Caco-2 (cell line): ENCODE measurements at regions not wholly inside any gene's neighbourhood (a gene's known extent, or its start where the extent isn't known, plus 50 kb on each side); places are given as distances from the start of the nearest gene placed in this dataset.

Experiments
- BruUV-seq: library from RNA; stranded (reverse); fragments of 400-500 nt; replicated peaks from 2 replicates; lab custom pipeline; 2021; lab: Mats Ljungman, UMichigan
- CTCF ChIA-PET: fragments of 300-600 bp; sonication (Branson Sonifier 250); formaldehyde crosslinking; loops from one replicate; lab custom pipeline; 2022; ENCODE audit warnings: antibody characterized with exemption; lab: Charles Lee
- POLR2A ChIA-PET: fragments of 300-600 bp; sonication (Branson Sonifier 250); formaldehyde crosslinking; loops from one replicate; lab custom pipeline; 2022; ENCODE audit warnings: antibody characterized with exemption; lab: Charles Lee
- DNase-seq, 2 experiments: peaks; one replicate each; pipeline versions ENCODE4 v3.0.0 to v3.0.0-alpha.2; 2020 to 2022
- H3K27me3 ChIP-seq: replicated peaks from 2 replicates; pipeline ENCODE4 v1.6.0; 2011; ENCODE audit warnings: low read length; ENCODE audit not compliant: control insufficient read depth, insufficient read depth
- H3K36me3 ChIP-seq: 2 replicates; pipeline ENCODE4 v1.5.1; 2011; ENCODE audit warnings: low read length; ENCODE audit not compliant: control insufficient read depth, insufficient read depth
- H3K4me1 ChIP-seq: fragments of 250-450 bp; sonication (Bioruptor Pico); 2 replicates; pipeline ENCODE4 v1.5.1; 2020; ENCODE audit warnings: mild to moderate bottlenecking
- H3K4me3 ChIP-seq: 2 replicates; pipeline ENCODE4 v1.5.1; 2011; ENCODE audit warnings: low read depth, mild to moderate bottlenecking, control low read depth, low read length
- H3K9me3 ChIP-seq: fragments of 250-450 bp; sonication (Bioruptor Pico); 2 replicates; pipeline ENCODE4 v1.5.1; 2020; ENCODE audit warnings: mild to moderate bottlenecking, moderate library complexity
- H3K27ac Mint-ChIP-seq: one replicate; pipeline ENCODE4 v1.8.0; 2022; ENCODE audit warnings: mixed read lengths; ENCODE audit not compliant: unreplicated experiment
- H3K27me3 Mint-ChIP-seq: one replicate; pipeline ENCODE4 v1.8.0; 2022; ENCODE audit warnings: mixed read lengths; ENCODE audit not compliant: insufficient read depth, unreplicated experiment
- H3K36me3 Mint-ChIP-seq: one replicate; pipeline ENCODE4 v1.8.0; 2022; ENCODE audit warnings: mild to moderate bottlenecking, mixed read lengths; ENCODE audit not compliant: insufficient read depth, unreplicated experiment
- H3K4me1 Mint-ChIP-seq: one replicate; pipeline ENCODE4 v1.8.0; 2022; ENCODE audit warnings: low read depth, mixed read lengths; ENCODE audit not compliant: unreplicated experiment
- H3K4me3 Mint-ChIP-seq: one replicate; pipeline ENCODE4 v1.8.0; 2022; ENCODE audit warnings: mild to moderate bottlenecking, moderate library complexity, mixed read lengths; ENCODE audit not compliant: unreplicated experiment
- H3K9me3 Mint-ChIP-seq: one replicate; pipeline ENCODE4 v1.8.0; 2022; ENCODE audit warnings: mixed read lengths; ENCODE audit not compliant: unreplicated experiment
- CTCF ChIP-seq, 2 experiments: fragments of 200-600 bp in 1 of 2; IDR thresholded peaks; 1 replicate in 1 of 2; 2 replicates in 1 of 2; pipeline versions ENCODE4 v1.5.1 to v1.8.0; 2011 to 2022; ENCODE audit warnings: antibody characterized with exemption in 1 of 2, control low read depth in 1 of 2, inconsistent platforms in 1 of 2, low read depth in 1 of 2, low read length in 1 of 2, mild to moderate bottlenecking in 1 of 2, moderate library complexity in 1 of 2; ENCODE audit not compliant: insufficient read depth in 1 of 2, severe bottlenecking in 1 of 2, unreplicated experiment in 1 of 2
- intact Hi-C: fragments of 100-400 bp; cut with micrococcal nuclease; formaldehyde crosslinking; loops from one replicate; pipeline ENCODE4 v1.10.0; 2022; ENCODE audit not compliant: unreplicated experiment

DNA sequence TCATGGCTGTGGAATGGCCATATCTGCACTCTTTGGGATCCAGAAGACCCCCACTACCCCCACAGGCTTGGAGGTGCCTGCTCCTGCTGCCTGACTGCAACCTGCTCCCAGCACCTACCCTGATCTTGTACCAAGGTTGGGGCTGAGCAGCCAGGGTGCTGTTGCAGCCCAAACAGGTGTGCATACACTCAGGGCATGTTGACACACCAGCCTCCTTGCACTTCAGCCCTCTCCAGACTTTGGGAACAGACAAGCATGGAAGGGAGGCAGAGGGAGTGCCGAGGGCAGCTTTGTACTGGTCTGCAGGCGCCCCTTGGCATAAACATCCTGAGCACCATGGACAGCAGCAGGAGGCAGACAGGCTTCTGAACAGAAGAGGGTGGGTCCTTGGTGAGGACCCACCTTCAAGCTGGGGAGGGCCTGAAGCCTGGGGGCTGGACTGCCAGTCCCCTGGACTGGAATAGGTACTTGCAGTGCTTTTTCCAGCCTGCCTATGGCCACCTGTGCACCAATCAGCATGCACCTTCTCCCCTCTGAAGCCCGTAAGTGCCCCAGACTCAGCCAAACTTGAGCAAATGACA, 1675.8 kb downstream of the HACE1 start:
- POLR2A ChIA-PET, result no interaction called here
- H3K4me3 ChIP-seq, result no peak overlapping the region
- no peaks in the 10 kb centered on the region for H3K36me3 ChIP-seq
- H3K36me3 Mint-ChIP-seq, result no peaks in the 10 kb centered on the region
- H3K4me3 Mint-ChIP-seq, result no peak overlapping the region
- no peaks in the 10 kb centered on the region for H3K9me3 Mint-ChIP-seq
- H3K27ac Mint-ChIP-seq, result no peak overlapping the region
- CTCF ChIA-PET, result no interaction called here
- BruUV-seq, result no TSS peak
- H3K4me1 Mint-ChIP-seq, result no peaks in the 10 kb centered on the region
- peak in 1 of 2 experiments; percentile 21 for DNase-seq
- TF ChIP-seq CTCF (IDR thresholded peaks at IDR 0.05; ENCODE audit: insufficient read depth in 1 of 2, low read depth in 1 of 2, low read length in 1 of 2, severe bottlenecking in 1 of 2, unreplicated experiment in 1 of 2), result no peak
- no peaks in the 10 kb centered on the region for H3K27me3 ChIP-seq
- H3K27me3 Mint-ChIP-seq, result peaks cover 7% of the 10 kb centered on the region
- no peaks in the 10 kb centered on the region for H3K9me3 ChIP-seq
- intact Hi-C loops, result no loop called here
- H3K4me1 ChIP-seq, result no peaks in the 10 kb centered on the region

GRCh38 chr6:103178193-103178592, 1681.5 kb downstream of the HACE1 start:
- no peaks in the 10 kb centered on the region for H3K27me3 Mint-ChIP-seq
- H3K9me3 Mint-ChIP-seq, result no peaks in the 10 kb centered on the region
- BruUV-seq, result no TSS peak
- ChIA-PET POLR2A (no interaction called here), CTCF (no interaction called here)
- no peaks in the 10 kb centered on the region for H3K4me1 ChIP-seq
- no peak overlapping the region for H3K4me3 ChIP-seq
- no peaks in the 10 kb centered on the region for H3K27me3 ChIP-seq
- H3K4me3 Mint-ChIP-seq, result no peak overlapping the region
- TF ChIP-seq CTCF (IDR thresholded peaks at IDR 0.05; ENCODE audit: insufficient read depth in 1 of 2, low read depth in 1 of 2, low read length in 1 of 2, severe bottlenecking in 1 of 2, unreplicated experiment in 1 of 2), result no peak
- H3K36me3 Mint-ChIP-seq, result no peaks in the 10 kb centered on the region
- intact Hi-C loops, result no loop called here
- peaks cover 7% of the 10 kb centered on the region for H3K4me1 Mint-ChIP-seq
- H3K27ac Mint-ChIP-seq, result no peak overlapping the region
- H3K36me3 ChIP-seq, result no peaks in the 10 kb centered on the region
- DNase-seq, result no peak
- no peaks in the 10 kb centered on the region for H3K9me3 ChIP-seq

DNA sequence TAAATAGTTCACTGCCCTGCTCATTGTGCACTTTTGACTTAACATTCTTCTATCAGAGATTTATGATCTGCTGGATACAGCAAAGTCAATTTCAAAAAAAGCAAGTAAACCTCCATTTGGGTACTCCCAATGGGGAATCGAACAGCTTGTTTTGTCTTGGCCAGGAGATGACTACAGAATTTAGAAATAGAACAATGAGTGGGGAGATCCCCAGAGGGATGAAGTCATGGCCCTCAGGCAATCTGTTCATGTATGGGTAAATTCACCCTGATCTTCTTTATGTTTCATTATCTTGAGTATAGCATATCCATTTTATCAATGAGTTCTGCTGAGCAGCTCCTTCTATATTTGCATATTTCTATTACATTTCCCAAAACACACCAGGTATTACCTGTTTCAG, 1681.9 kb downstream of the HACE1 start:
- intact Hi-C loops, result no loop called here
- Mint-ChIP-seq H3K4me1 (peaks cover 7% of the 10 kb centered on the region), H3K27ac (no peak overlapping the region), H3K36me3 (no peaks in the 10 kb centered on the region), H3K27me3 (no peaks in the 10 kb centered on the region), H3K9me3 (no peaks in the 10 kb centered on the region), H3K4me3 (no peak overlapping the region)
- Histone ChIP-seq H3K27me3 (no peaks in the 10 kb centered on the region), H3K4me1 (no peaks in the 10 kb centered on the region), H3K36me3 (no peaks in the 10 kb centered on the region), H3K9me3 (no peaks in the 10 kb centered on the region), H3K4me3 (no peak overlapping the region)
- no peak for TF ChIP-seq CTCF (IDR thresholded peaks at IDR 0.05; ENCODE audit: insufficient read depth in 1 of 2, low read depth in 1 of 2, low read length in 1 of 2, severe bottlenecking in 1 of 2, unreplicated experiment in 1 of 2)
- POLR2A ChIA-PET, result no interaction called here
- BruUV-seq, result no TSS peak
- CTCF ChIA-PET, result no interaction called here
- no peak for DNase-seq
